Endothelial cell of umbilical vein (primary cell): ENCODE measurements at regions not wholly inside any gene's neighbourhood (a gene's known extent, or its start where the extent isn't known, plus 50 kb on each side); places are given as distances from the start of the nearest gene placed in this dataset.

Experiments
- BruUV-seq: library from RNA; stranded (reverse); fragments of 400-500 nt; replicated peaks from 2 replicates; lab custom pipeline; 2021; lab: Mats Ljungman, UMichigan
- CTCF ChIA-PET: fragments of 300-600, 350-600 bp; sonication (Branson Sonifier 250); formaldehyde crosslinking; loops from one replicate; lab custom pipeline; 2021; ENCODE audit warnings: antibody characterized with exemption, inconsistent platforms; lab: Charles Lee
- POLR2A ChIA-PET: fragments of 300-600, 350-600 bp; sonication (Branson Sonifier 250); formaldehyde crosslinking; loops from one replicate; lab custom pipeline; 2021; ENCODE audit warnings: antibody characterized with exemption, inconsistent platforms; lab: Charles Lee
- DNase-seq: peaks from one replicate; pipeline ENCODE4 v3.0.0-alpha.2; 2011; ENCODE audit warnings: low read depth, low spot score
- FAIRE-seq: peaks from 2 replicates; lab custom pipeline; 2011; peaks lifted over from hg19 to GRCh38; lab: Jason Lieb, UNC
- H2AFZ ChIP-seq: 2 replicates; pipeline ENCODE4 v1.6.0; 2012; ENCODE audit warnings: low read depth, low read length, control low read depth, inconsistent platforms
- H3K27ac ChIP-seq: 2 replicates; pipeline ENCODE4 v1.5.1; 2011; ENCODE audit warnings: low read depth, mild to moderate bottlenecking, control low read depth, low read length, moderate library complexity; ENCODE audit not compliant: insufficient read depth
- H3K27me3 ChIP-seq, 2 experiments: 2 replicates each; pipeline versions ENCODE4 v1.6.0 to v1.6.1; 2011; ENCODE audit warnings: low read length in 2 of 2, mixed read lengths in 1 of 2; ENCODE audit not compliant: control insufficient read depth in 2 of 2, insufficient read depth in 2 of 2
- H3K36me3 ChIP-seq, 2 experiments: 2 replicates in 1 of 2; 3 replicates in 1 of 2; pipeline ENCODE4 v1.5.1; 2011; ENCODE audit warnings: low read length in 2 of 2, mild to moderate bottlenecking in 1 of 2, moderate library complexity in 1 of 2; ENCODE audit not compliant: control insufficient read depth in 2 of 2, insufficient read depth in 2 of 2; ENCODE audit errors: extremely low read depth in 1 of 2
- H3K4me1 ChIP-seq: 3 replicates; pipeline ENCODE4 v1.5.1; 2011; ENCODE audit warnings: mild to moderate bottlenecking, low read length; ENCODE audit not compliant: control insufficient read depth, insufficient read depth; ENCODE audit errors: extremely low read depth
- H3K4me2 ChIP-seq: 2 replicates; pipeline ENCODE4 v1.6.1; 2011; ENCODE audit warnings: low read length, control low read depth, mixed read lengths; ENCODE audit not compliant: insufficient read depth
- H3K4me3 ChIP-seq, 3 experiments: fragments of 200-600 bp in 1 of 3; sonication (generic), shearing (Covaris generic) in 1 of 3; replicated peaks in 1 of 3; 2 replicates each; pipeline ENCODE4 v1.5.1; 2011 to 2016; ENCODE audit warnings: control low read depth in 3 of 3, low read length in 3 of 3, mild to moderate bottlenecking in 2 of 3, inconsistent platforms in 1 of 3, low read depth in 1 of 3, moderate library complexity in 1 of 3; ENCODE audit not compliant: insufficient read depth in 1 of 3
- H3K79me2 ChIP-seq: 2 replicates; pipeline ENCODE4 v1.6.0; 2012; ENCODE audit warnings: low read length, inconsistent platforms; ENCODE audit not compliant: control insufficient read depth, insufficient read depth
- H3K9ac ChIP-seq: replicated peaks from 2 replicates; pipeline ENCODE3; 2011; ENCODE audit warnings: low read length, control low read depth; ENCODE audit not compliant: insufficient read depth; ENCODE audit errors: extremely low read depth
- H3K9me1 ChIP-seq: replicated peaks from 3 replicates; pipeline ENCODE4 v1.6.0; 2011; ENCODE audit warnings: mild to moderate bottlenecking, low read length; ENCODE audit not compliant: control insufficient read depth, insufficient read depth; ENCODE audit errors: extremely low read depth
- H3K9me3 ChIP-seq: replicated peaks from 2 replicates; pipeline ENCODE4 v1.5.1; 2012; ENCODE audit warnings: low read length, inconsistent platforms; ENCODE audit not compliant: control insufficient read depth, insufficient read depth
- H4K20me1 ChIP-seq: replicated peaks from 2 replicates; pipeline ENCODE3; 2011; ENCODE audit warnings: mild to moderate bottlenecking, low read length; ENCODE audit not compliant: control insufficient read depth, insufficient read depth; ENCODE audit errors: extremely low read depth
- EZH2 ChIP-seq: IDR thresholded peaks from 2 replicates; pipeline ENCODE4 v1.6.1; 2012; ENCODE audit warnings: borderline replicate concordance, low read depth, mild to moderate bottlenecking, moderate library complexity, low read length, inconsistent platforms; ENCODE audit not compliant: severe bottlenecking
- FOS ChIP-seq: IDR thresholded peaks from 2 replicates; pipeline ENCODE4 v1.6.1; 2011; ENCODE audit warnings: mild to moderate bottlenecking, low read length, moderate library complexity, borderline replicate concordance; ENCODE audit not compliant: insufficient read depth
- GATA2 ChIP-seq: IDR thresholded peaks from 2 replicates; pipeline ENCODE4 v1.7.0; 2011; ENCODE audit warnings: low read depth, mild to moderate bottlenecking, moderate library complexity, mixed read lengths, low read length; ENCODE audit not compliant: insufficient read length, insufficient read depth
- JUN ChIP-seq: IDR thresholded peaks from 2 replicates; pipeline ENCODE4 v1.6.1; 2011; ENCODE audit warnings: borderline replicate concordance, low read depth; ENCODE audit not compliant: insufficient read length, insufficient read depth
- MYC ChIP-seq: IDR thresholded peaks from one replicate; pipeline ENCODE4 v1.6.1; 2011; ENCODE audit warnings: mild to moderate bottlenecking, low read depth, low read length
- POLR2A ChIP-seq: IDR thresholded peaks from 2 replicates; pipeline ENCODE4 v1.6.1; 2012; ENCODE audit warnings: low read depth, mild to moderate bottlenecking, control low read depth, low read length
- POLR2AphosphoS5 ChIP-seq: IDR thresholded peaks from 2 replicates; pipeline ENCODE4 v1.6.1; 2012; ENCODE audit warnings: low read depth, mild to moderate bottlenecking, control low read depth, low read length, moderate library complexity; ENCODE audit not compliant: insufficient read depth
- dilution Hi-C: fragments of 300-500 bp; cut with MboI; formaldehyde crosslinking; loops from one replicate; pipeline ENCODE4 v1.15.0; 2019; ENCODE audit warnings: low sequenced_read_pairs; ENCODE audit not compliant: extremely low pct_ligation_motif_present
- intact Hi-C: fragments of 100-400 bp; cut with micrococcal nuclease; formaldehyde crosslinking; loops from one replicate; pipeline ENCODE4 v1.10.0; 2022
- TF ChIP-seq, protein P1 (sequence below): IDR thresholded peaks from 2 replicates; pipeline ENCODE4 v1.6.1; 2011; ENCODE audit not compliant: insufficient read depth, insufficient read length
- TF ChIP-seq, protein P2 (sequence below), 2 donors: IDR thresholded peaks; 1 replicate in 1 of 2; 2 replicates in 1 of 2; pipeline ENCODE4 v1.5.1; 2011; ENCODE audit warnings: low read length in 2 of 2, mild to moderate bottlenecking in 2 of 2, moderate library complexity in 2 of 2, control low read depth in 1 of 2, inconsistent platforms in 1 of 2, low read depth in 1 of 2; ENCODE audit not compliant: insufficient read depth in 1 of 2; ENCODE audit errors: extremely low read depth in 1 of 2

DNA sequence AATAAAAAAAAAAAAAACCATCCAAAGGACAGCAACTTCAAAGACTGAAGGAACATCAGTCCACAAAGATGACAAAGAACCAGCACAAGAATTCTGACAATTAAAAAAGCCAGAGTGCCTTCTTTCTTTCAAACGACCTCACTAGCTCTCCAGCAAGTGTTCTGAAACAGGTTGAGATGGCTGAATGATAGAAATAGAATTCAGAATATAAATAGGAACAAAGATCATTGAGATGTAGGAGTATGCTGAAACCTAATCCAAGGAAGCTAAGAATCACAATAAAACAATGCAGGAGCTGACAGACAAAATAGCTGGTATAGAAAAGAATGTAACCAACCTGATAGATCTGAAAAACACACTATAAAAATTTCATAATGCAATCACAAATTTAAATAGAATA lies 218.2 kb downstream of the GIPC2 start:
- no TSS peak for BruUV-seq
- TF ChIP-seq, protein P1, sequence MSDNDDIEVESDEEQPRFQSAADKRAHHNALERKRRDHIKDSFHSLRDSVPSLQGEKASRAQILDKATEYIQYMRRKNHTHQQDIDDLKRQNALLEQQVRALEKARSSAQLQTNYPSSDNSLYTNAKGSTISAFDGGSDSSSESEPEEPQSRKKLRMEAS: no peak
- DNase-seq (no peak), FAIRE-seq (no peak)
- Histone ChIP-seq H3K79me2 (no peaks in the 10 kb centered on the region), H4K20me1 (no peaks in the 10 kb centered on the region), H3K9me3 (no peaks in the 10 kb centered on the region), H3K27me3 (peaks cover 0 to 2% of the 10 kb centered on the region in 2 experiments), H3K4me2 (no peak overlapping the region), H3K4me3 (no peak overlapping the region), H3K27ac (no peak overlapping the region), H3K36me3 (no peaks in the 10 kb centered on the region), H3K9me1 (no peaks in the 10 kb centered on the region), H3K4me1 (no peaks in the 10 kb centered on the region), H3K9ac (no peak overlapping the region), H2AFZ (no peak overlapping the region)
- dilution Hi-C loops: no loop called here
- intact Hi-C loops: no loop called here
- POLR2A ChIA-PET: no interaction called here
- CTCF ChIA-PET: no interaction called here

DNA sequence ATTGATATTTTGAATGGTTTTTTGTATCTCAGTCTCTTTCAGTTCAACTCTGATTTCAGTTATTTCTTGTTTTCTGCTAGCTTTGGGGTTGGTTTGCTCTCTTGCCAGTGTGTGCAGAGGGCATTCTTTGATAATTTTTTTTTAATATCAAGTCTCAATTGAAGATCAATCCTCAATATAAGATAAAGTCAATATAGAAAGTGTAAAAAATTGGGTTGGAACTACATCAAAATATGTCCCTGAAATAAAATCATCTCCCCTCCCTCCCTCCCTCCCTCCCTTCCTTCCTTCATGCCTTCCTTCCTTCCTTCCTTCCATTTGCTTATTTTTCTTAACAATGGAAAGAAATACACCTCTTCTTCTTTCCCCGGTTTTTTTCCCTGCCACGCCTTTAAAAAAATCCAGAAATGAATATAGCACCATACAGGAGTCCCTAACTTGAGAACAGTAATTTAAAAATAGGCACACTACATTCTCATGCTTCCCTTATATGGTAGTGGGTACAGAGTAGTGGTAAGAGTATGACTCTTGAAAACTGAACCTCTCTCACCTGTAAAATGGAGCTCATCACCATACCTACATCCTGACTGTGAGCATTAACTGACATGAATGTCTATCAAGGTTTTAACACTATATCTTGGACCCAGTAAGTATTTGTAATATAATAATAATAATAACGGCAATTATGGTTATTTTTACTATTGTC lies 221.9 kb downstream of the GIPC2 start:
- Histone ChIP-seq H3K9ac (no peak overlapping the region), H3K9me3 (no peaks in the 10 kb centered on the region), H3K36me3 (no peaks in the 10 kb centered on the region), H3K4me1 (no peaks in the 10 kb centered on the region), H3K4me2 (no peak overlapping the region), H3K27ac (no peak overlapping the region), H3K27me3 (peaks cover 2 to 5% of the 10 kb centered on the region in 2 experiments), H3K4me3 (no peak overlapping the region), H3K9me1 (no peaks in the 10 kb centered on the region), H4K20me1 (no peaks in the 10 kb centered on the region), H2AFZ (no peak overlapping the region), H3K79me2 (no peaks in the 10 kb centered on the region)
- CTCF ChIA-PET: interaction anchor here (0.9 to 1.0 kb wide), 2 partner anchors 8 to 18 kb away, joined by 3 read pairs; no protein-coding TSS in a partner anchor
- TF ChIP-seq GATA2 (no peak), EZH2 (no peak), POLR2A (no peak), MYC (no peak), JUN (no peak), POLR2AphosphoS5 (no peak), FOS (no peak)
- TF ChIP-seq, protein P2, sequence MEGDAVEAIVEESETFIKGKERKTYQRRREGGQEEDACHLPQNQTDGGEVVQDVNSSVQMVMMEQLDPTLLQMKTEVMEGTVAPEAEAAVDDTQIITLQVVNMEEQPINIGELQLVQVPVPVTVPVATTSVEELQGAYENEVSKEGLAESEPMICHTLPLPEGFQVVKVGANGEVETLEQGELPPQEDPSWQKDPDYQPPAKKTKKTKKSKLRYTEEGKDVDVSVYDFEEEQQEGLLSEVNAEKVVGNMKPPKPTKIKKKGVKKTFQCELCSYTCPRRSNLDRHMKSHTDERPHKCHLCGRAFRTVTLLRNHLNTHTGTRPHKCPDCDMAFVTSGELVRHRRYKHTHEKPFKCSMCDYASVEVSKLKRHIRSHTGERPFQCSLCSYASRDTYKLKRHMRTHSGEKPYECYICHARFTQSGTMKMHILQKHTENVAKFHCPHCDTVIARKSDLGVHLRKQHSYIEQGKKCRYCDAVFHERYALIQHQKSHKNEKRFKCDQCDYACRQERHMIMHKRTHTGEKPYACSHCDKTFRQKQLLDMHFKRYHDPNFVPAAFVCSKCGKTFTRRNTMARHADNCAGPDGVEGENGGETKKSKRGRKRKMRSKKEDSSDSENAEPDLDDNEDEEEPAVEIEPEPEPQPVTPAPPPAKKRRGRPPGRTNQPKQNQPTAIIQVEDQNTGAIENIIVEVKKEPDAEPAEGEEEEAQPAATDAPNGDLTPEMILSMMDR (IDR thresholded peaks at IDR 0.05; ENCODE audit: extremely low read depth in 1 of 2, insufficient read depth in 1 of 2, low read depth in 1 of 2, low read length in 2 of 2): no peak
- TF ChIP-seq, protein P1: no peak
- BruUV-seq: no TSS peak
- POLR2A ChIA-PET: no interaction called here
- intact Hi-C loops: no loop called here
- no peak for FAIRE-seq
- DNase-seq: no peak
- dilution Hi-C loops: no loop called here
